ENCODE measurements at regions not wholly inside any gene's neighbourhood (a gene's known extent, or its start where the extent isn't known, plus 50 kb on each side); places are given as distances from the start of the nearest gene placed in this dataset.

- TF ChIP-seq, protein P1, sequence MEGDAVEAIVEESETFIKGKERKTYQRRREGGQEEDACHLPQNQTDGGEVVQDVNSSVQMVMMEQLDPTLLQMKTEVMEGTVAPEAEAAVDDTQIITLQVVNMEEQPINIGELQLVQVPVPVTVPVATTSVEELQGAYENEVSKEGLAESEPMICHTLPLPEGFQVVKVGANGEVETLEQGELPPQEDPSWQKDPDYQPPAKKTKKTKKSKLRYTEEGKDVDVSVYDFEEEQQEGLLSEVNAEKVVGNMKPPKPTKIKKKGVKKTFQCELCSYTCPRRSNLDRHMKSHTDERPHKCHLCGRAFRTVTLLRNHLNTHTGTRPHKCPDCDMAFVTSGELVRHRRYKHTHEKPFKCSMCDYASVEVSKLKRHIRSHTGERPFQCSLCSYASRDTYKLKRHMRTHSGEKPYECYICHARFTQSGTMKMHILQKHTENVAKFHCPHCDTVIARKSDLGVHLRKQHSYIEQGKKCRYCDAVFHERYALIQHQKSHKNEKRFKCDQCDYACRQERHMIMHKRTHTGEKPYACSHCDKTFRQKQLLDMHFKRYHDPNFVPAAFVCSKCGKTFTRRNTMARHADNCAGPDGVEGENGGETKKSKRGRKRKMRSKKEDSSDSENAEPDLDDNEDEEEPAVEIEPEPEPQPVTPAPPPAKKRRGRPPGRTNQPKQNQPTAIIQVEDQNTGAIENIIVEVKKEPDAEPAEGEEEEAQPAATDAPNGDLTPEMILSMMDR (IDR thresholded peaks at IDR 0.05; ENCODE audit: low read length): no peak
- TF ChIP-seq EZH2phosphoT487 (IDR thresholded peaks at IDR 0.05; ENCODE audit: low read length) (no peak), EZH2 (optimal IDR thresholded peaks at IDR 0.05; ENCODE audit: low read depth, low read length) (no peak)
Measured at GRCh38 chr3:117801912-117802239, 1092.3 kb downstream of the TUSC7 start.

Measured in MM.1S (cell line).